NT2/D1 (cell line): ENCODE measurements at regions not wholly inside any gene's neighbourhood (a gene's known extent, or its start where the extent isn't known, plus 50 kb on each side); places are given as distances from the start of the nearest gene placed in this dataset.

Experiments
- SUZ12 ChIP-seq: IDR thresholded peaks from 2 replicates; pipeline ENCODE4 v1.6.1; 2011; ENCODE audit not compliant: insufficient read length, insufficient read depth; ENCODE audit errors: extremely low read depth
- YY1 ChIP-seq: IDR thresholded peaks from 2 replicates; pipeline ENCODE4 v1.6.1; 2011; ENCODE audit not compliant: insufficient read length, insufficient read depth
- ZNF274 ChIP-seq: IDR thresholded peaks from 2 replicates; pipeline ENCODE4 v1.6.1; 2011; ENCODE audit warnings: mild to moderate bottlenecking, low read depth, low read length

- no peak for TF ChIP-seq ZNF274
- TF ChIP-seq YY1: no peak
- no peak for TF ChIP-seq SUZ12
These were observed 237.9 kb downstream of the TMEM26 start for GRCh38 chr10:61215246-61215645.
